HEK293 (cell line): ENCODE measurements at regions not wholly inside any gene's neighbourhood (a gene's known extent, or its start where the extent isn't known, plus 50 kb on each side); places are given as distances from the start of the nearest gene placed in this dataset.

ENCODE experiments used
- BCL11B ChIP-seq: fragments of 450-650 bp; formaldehyde crosslinking; IDR thresholded peaks from 2 replicates; pipeline ENCODE4 v1.5.1; 2016; ENCODE audit warnings: low read depth, missing biosample characterization, missing genetic modification characterization
- CTCF ChIP-seq: fragments of 450-650 bp; formaldehyde crosslinking; IDR thresholded peaks from 2 replicates; pipeline ENCODE4 v1.5.1; 2016; ENCODE audit warnings: missing biosample characterization, missing genetic modification characterization
- GLIS2 ChIP-seq: fragments of 450-650 bp; formaldehyde crosslinking; IDR thresholded peaks from 2 replicates; pipeline ENCODE4 v1.5.1; 2016; ENCODE audit warnings: missing biosample characterization, missing genetic modification characterization
- KLF16 ChIP-seq: fragments of 450-650 bp; formaldehyde crosslinking; IDR thresholded peaks from 2 replicates; pipeline ENCODE4 v1.5.1; 2017; ENCODE audit warnings: missing biosample characterization, missing genetic modification characterization
- KLF8 ChIP-seq: fragments of 450-650 bp; formaldehyde crosslinking; IDR thresholded peaks from 2 replicates; pipeline ENCODE4 v1.5.1; 2016; ENCODE audit warnings: missing biosample characterization, missing genetic modification characterization
- REPIN1 ChIP-seq: fragments of 450-650 bp; formaldehyde crosslinking; IDR thresholded peaks from 2 replicates; pipeline ENCODE4 v1.5.1; 2017; ENCODE audit warnings: missing biosample characterization, missing genetic modification characterization, low read depth
- SP2 ChIP-seq: fragments of 450-650 bp; formaldehyde crosslinking; IDR thresholded peaks from 2 replicates; pipeline ENCODE4 v1.5.1; 2016; ENCODE audit warnings: missing biosample characterization, missing genetic modification characterization
- TCF7L2 ChIP-seq: IDR thresholded peaks from 2 replicates; pipeline ENCODE4 v1.6.1; 2011; ENCODE audit warnings: low read depth, mild to moderate bottlenecking, inconsistent platforms, low read length, moderate library complexity, borderline replicate concordance
- YY1 ChIP-seq: fragments of 450-650 bp; formaldehyde crosslinking; IDR thresholded peaks from 2 replicates; pipeline ENCODE4 v1.5.1; 2018; ENCODE audit warnings: missing biosample characterization, missing genetic modification characterization
- ZEB2 ChIP-seq: fragments of 450-650 bp; formaldehyde crosslinking; IDR thresholded peaks from 2 replicates; pipeline ENCODE4 v1.5.1; 2016; ENCODE audit warnings: missing biosample characterization, missing genetic modification characterization
- ZNF274 ChIP-seq, 2 experiments: fragments of 200-500 bp in 1 of 2; fragments of 450-650 bp in 1 of 2; sonication (Bioruptor generic) in 1 of 2; formaldehyde crosslinking in 1 of 2; IDR thresholded peaks; 2 replicates each; pipeline versions ENCODE4 v1.5.1 to v1.6.1; 2014 to 2016; ENCODE audit warnings: borderline replicate concordance in 1 of 2, inconsistent platforms in 1 of 2, low read length in 1 of 2, missing biosample characterization in 1 of 2, missing genetic modification characterization in 1 of 2
- ZNF596 ChIP-seq: fragments of 450-650 bp; IDR thresholded peaks from 2 replicates; pipeline ENCODE4 v1.5.0; 2018; ENCODE audit warnings: missing biosample characterization, mild to moderate bottlenecking, missing genetic modification characterization, moderate library complexity
- ZNF776 ChIP-seq: fragments of 450-650 bp; formaldehyde crosslinking; IDR thresholded peaks from 2 replicates; pipeline ENCODE4 v1.5.0; 2017; ENCODE audit warnings: missing biosample characterization, missing genetic modification characterization, borderline replicate concordance
- TF ChIP-seq, protein P1 (sequence below): fragments of 450-650 bp; formaldehyde crosslinking; IDR thresholded peaks from 2 replicates; pipeline ENCODE4 v1.5.1; 2017; ENCODE audit warnings: missing biosample characterization, missing genetic modification characterization

DNA sequence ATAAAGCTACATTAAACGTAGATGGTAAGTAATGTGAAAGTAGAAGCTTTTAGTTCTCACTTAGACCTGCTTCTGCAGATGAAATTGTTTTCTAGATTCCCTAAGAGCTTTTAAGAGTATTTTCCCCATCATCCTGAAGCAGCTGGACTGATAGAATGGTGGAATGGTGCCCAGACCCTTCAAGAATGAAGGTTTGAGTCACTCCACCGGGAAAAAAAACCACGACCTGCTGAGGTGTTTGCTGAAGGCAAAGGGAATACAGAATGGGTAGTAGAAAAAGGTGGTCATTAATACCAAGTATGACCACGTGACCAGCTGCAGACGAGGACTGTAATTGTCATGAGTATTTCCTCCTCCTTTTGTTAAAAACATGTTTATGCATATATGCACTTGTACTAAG lies 79.2 kb upstream of the PTPRZ1 start:
- no peak for TF ChIP-seq CTCF (tag by site-specific recombination)
- TF ChIP-seq ZNF596, result no peak
- no peak for TF ChIP-seq BCL11B (tag by site-specific recombination)
- no peak for TF ChIP-seq GLIS2 (tag by site-specific recombination)
- TF ChIP-seq, protein P1, sequence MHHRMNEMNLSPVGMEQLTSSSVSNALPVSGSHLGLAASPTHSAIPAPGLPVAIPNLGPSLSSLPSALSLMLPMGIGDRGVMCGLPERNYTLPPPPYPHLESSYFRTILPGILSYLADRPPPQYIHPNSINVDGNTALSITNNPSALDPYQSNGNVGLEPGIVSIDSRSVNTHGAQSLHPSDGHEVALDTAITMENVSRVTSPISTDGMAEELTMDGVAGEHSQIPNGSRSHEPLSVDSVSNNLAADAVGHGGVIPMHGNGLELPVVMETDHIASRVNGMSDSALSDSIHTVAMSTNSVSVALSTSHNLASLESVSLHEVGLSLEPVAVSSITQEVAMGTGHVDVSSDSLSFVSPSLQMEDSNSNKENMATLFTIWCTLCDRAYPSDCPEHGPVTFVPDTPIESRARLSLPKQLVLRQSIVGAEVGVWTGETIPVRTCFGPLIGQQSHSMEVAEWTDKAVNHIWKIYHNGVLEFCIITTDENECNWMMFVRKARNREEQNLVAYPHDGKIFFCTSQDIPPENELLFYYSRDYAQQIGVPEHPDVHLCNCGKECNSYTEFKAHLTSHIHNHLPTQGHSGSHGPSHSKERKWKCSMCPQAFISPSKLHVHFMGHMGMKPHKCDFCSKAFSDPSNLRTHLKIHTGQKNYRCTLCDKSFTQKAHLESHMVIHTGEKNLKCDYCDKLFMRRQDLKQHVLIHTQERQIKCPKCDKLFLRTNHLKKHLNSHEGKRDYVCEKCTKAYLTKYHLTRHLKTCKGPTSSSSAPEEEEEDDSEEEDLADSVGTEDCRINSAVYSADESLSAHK, result no peak
- TF ChIP-seq KLF8 (tag by site-specific recombination), result no peak
- no peak for TF ChIP-seq ZNF776 (tag by site-specific recombination)
- TF ChIP-seq ZEB2 (tag by site-specific recombination), result no peak
- TF ChIP-seq TCF7L2, result no peak
- no peak for TF ChIP-seq KLF16 (tag by site-specific recombination)
- no peak for TF ChIP-seq REPIN1 (tag by site-specific recombination)
- no peak for TF ChIP-seq ZNF274 (IDR thresholded peaks at IDR 0.05; ENCODE audit: low read length)
- TF ChIP-seq ZNF274 (tag by site-specific recombination; IDR thresholded peaks at IDR 0.05; ENCODE audit: borderline replicate concordance), result no peak
- TF ChIP-seq SP2 (tag by site-specific recombination), result no peak
- no peak for TF ChIP-seq YY1
